Peyer's patch (tissue), 4 donors: ENCODE measurements at regions not wholly inside any gene's neighbourhood (a gene's known extent, or its start where the extent isn't known, plus 50 kb on each side); places are given as distances from the start of the nearest gene placed in this dataset.

Source experiments
- CTCF ChIP-seq, 6 experiments: fragments of 450-650 bp in 4 of 6; fragments of 200-600 bp in 2 of 6; sonication (generic) in 1 of 6; IDR thresholded peaks; one replicate each; pipeline ENCODE4 v1.5.1; 2017 to 2019; ENCODE audit warnings: antibody characterized with exemption in 6 of 6, mild to moderate bottlenecking in 3 of 6, moderate library complexity in 1 of 6
- POLR2A ChIP-seq, 2 donors: fragments of 450-650 bp; IDR thresholded peaks; one replicate each; pipeline ENCODE4 v1.5.1; 2017; ENCODE audit warnings: antibody characterized with exemption in 2 of 2, mild to moderate bottlenecking in 2 of 2, moderate library complexity in 2 of 2

- TF ChIP-seq CTCF (IDR thresholded peaks at IDR 0.05) (no peak), POLR2A (IDR thresholded peaks at IDR 0.05) (no peak)
These were observed 389.3 kb downstream of the KCNA4 start for GRCh38 chr11:29627541-29627940.
